DOHH2 (cell line): ENCODE measurements at regions not wholly inside any gene's neighbourhood (a gene's known extent, or its start where the extent isn't known, plus 50 kb on each side); places are given as distances from the start of the nearest gene placed in this dataset.
"Not testable (repeated sequence)": the region's sequence is repeated elsewhere in the genome, so short reads cannot be mapped to it uniquely, and the experiment has no call there.

Experiments
- H3F3A ChIP-seq: fragments of 200-600 bp; sonication (generic), shearing (Covaris generic); 2 replicates; pipeline ENCODE4 v1.6.0; 2016; ENCODE audit warnings: antibody characterized with exemption, mild to moderate bottlenecking; ENCODE audit not compliant: control insufficient read depth, insufficient read depth
- H3K27ac ChIP-seq: fragments of 200-600 bp; sonication (generic); 2 replicates; pipeline ENCODE4 v1.5.1; 2014; ENCODE audit warnings: low read depth, mild to moderate bottlenecking, low read length, moderate library complexity
- H3K27me3 ChIP-seq: fragments of 200-600 bp; sonication (generic); 2 replicates; pipeline ENCODE4 v1.6.1; 2014; ENCODE audit warnings: mild to moderate bottlenecking, low read length, mixed read lengths; ENCODE audit not compliant: control insufficient read depth
- H3K36me3 ChIP-seq: fragments of 200-600 bp; sonication (generic); 2 replicates; pipeline ENCODE4 v1.6.1; 2014; ENCODE audit warnings: mild to moderate bottlenecking, low read length, moderate library complexity, mixed read lengths; ENCODE audit not compliant: control insufficient read depth
- H3K4me1 ChIP-seq: fragments of 200-600 bp; sonication (generic); 2 replicates; pipeline ENCODE4 v1.6.1; 2014; ENCODE audit warnings: mild to moderate bottlenecking, low read length, mixed read lengths; ENCODE audit not compliant: control insufficient read depth
- H3K4me2 ChIP-seq: fragments of 200-600 bp; sonication (generic); 2 replicates; pipeline ENCODE4 v1.6.0; 2014; ENCODE audit warnings: mild to moderate bottlenecking, low read length, moderate library complexity
- H3K4me3 ChIP-seq: fragments of 200-600 bp; sonication (generic); 2 replicates; pipeline ENCODE4 v1.5.1; 2014; ENCODE audit warnings: mild to moderate bottlenecking, low read length, mixed read lengths
- H3K79me2 ChIP-seq: fragments of 200-600 bp; sonication (generic); 2 replicates; pipeline ENCODE4 v1.6.1; 2014; ENCODE audit warnings: mild to moderate bottlenecking, low read length, mixed read lengths; ENCODE audit not compliant: control insufficient read depth
- H3K9me2 ChIP-seq: fragments of 200-600 bp; sonication (generic); replicated peaks from 2 replicates; pipeline ENCODE4 v1.6.1; 2014; ENCODE audit warnings: mild to moderate bottlenecking, low read length, mixed read lengths; ENCODE audit not compliant: control insufficient read depth
- H3K9me3 ChIP-seq: fragments of 200-600 bp; sonication (generic); 2 replicates; pipeline ENCODE4 v1.6.1; 2014; ENCODE audit warnings: antibody characterized with exemption, low read length, mixed read lengths; ENCODE audit not compliant: control insufficient read depth, insufficient read depth
- H4K20me1 ChIP-seq: fragments of 200-600 bp; sonication (generic); 2 replicates; pipeline ENCODE4 v1.6.0; 2014; ENCODE audit warnings: low read depth, mild to moderate bottlenecking, antibody characterized with exemption, low read length, moderate library complexity; ENCODE audit not compliant: control insufficient read depth, insufficient read depth
- EZH2phosphoT487 ChIP-seq: fragments of 200-600 bp; sonication (generic); IDR thresholded peaks from 2 replicates; pipeline ENCODE4 v1.6.1; 2017; ENCODE audit warnings: borderline replicate concordance, mild to moderate bottlenecking, antibody characterized with exemption, low read length, moderate library complexity, mixed read lengths
- TF ChIP-seq, protein P1 (sequence below): fragments of 200-600 bp; sonication (generic); IDR thresholded peaks from one replicate; pipeline ENCODE4 v1.5.1; 2014; ENCODE audit warnings: antibody characterized with exemption, mild to moderate bottlenecking, low read depth, low read length; ENCODE audit not compliant: poor library complexity, severe bottlenecking

DNA sequence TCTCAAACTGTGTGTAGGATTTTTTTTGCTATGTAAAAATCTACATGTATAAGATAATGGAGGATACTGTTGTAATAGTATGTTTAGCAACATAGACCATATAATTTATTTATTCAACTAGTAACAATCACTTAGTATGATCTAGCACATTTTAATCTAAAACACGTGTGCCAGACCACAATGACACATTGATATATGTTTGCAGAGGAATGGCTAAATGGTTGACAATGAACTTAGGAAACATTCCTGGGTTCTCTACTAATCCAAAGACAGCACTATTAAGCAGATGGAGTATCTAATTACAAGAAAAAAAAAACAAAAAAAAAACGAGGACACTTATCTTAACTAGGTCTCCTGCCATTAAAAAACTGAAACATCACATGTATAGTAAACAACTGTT lies 261.7 kb upstream of the PAPPA start:
- Histone ChIP-seq H3K36me3 (no peaks in the 10 kb centered on the region), H3K4me3 (no peak overlapping the region), H3K4me2 (no peak overlapping the region), H3F3A (no peaks in the 10 kb centered on the region), H3K9me2 (no peaks in the 10 kb centered on the region), H4K20me1 (no peaks in the 10 kb centered on the region), H3K27me3 (no peaks in the 10 kb centered on the region), H3K4me1 (no peaks in the 10 kb centered on the region), H3K79me2 (no peaks in the 10 kb centered on the region), H3K27ac (no peak overlapping the region), H3K9me3 (no peaks in the 10 kb centered on the region)
- TF ChIP-seq EZH2phosphoT487: no peak
- TF ChIP-seq, protein P1, sequence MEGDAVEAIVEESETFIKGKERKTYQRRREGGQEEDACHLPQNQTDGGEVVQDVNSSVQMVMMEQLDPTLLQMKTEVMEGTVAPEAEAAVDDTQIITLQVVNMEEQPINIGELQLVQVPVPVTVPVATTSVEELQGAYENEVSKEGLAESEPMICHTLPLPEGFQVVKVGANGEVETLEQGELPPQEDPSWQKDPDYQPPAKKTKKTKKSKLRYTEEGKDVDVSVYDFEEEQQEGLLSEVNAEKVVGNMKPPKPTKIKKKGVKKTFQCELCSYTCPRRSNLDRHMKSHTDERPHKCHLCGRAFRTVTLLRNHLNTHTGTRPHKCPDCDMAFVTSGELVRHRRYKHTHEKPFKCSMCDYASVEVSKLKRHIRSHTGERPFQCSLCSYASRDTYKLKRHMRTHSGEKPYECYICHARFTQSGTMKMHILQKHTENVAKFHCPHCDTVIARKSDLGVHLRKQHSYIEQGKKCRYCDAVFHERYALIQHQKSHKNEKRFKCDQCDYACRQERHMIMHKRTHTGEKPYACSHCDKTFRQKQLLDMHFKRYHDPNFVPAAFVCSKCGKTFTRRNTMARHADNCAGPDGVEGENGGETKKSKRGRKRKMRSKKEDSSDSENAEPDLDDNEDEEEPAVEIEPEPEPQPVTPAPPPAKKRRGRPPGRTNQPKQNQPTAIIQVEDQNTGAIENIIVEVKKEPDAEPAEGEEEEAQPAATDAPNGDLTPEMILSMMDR: no peak

DNA sequence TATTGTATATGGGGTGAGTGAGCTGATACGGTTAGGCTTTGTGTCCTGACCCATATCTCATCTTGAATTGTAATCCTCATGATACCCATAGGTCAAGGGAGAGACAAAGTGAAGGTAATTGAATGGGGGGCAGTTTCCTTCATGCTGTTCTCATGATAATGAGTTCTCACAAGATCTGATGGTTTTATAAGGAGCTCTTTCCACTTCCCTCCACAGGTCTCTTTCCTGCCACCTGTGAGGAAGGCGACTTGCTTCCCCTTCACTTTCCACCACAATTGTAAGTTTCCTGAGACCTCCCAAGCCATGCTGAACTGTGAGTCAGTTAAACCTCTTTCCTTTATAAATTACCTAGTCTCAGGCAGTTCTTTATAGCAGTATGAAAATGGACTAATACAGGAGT lies 255.1 kb upstream of the PAPPA start:
- H3K27me3 ChIP-seq, H3K9me3 ChIP-seq, H3K4me3 ChIP-seq, H4K20me1 ChIP-seq, H3K27ac ChIP-seq, H3K36me3 ChIP-seq, H3F3A ChIP-seq, H3K9me2 ChIP-seq, H3K4me2 ChIP-seq, H3K79me2 ChIP-seq, H3K4me1 ChIP-seq: not testable (repeated sequence)

DNA sequence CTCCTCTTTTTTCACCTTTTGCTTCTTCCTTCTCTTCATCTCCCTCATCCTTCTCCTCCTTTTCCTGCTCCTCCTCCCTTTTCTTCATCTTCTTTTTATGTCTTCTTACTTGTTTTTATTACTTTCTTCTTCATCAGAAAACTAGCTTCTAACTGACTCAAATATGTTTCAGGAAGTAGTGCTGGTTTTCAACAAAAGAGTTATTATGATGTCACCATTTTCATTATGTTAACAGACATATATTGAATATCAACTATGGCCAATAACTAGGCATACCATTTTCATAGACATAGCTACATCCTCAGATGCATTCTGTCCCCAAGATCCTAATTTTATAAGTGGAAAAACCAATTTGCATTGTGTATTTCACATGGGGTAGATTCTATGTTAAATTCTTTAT lies 252.9 kb upstream of the PAPPA start:
- no peaks in the 10 kb centered on the region for H3K36me3 ChIP-seq
- H3F3A ChIP-seq: no peaks in the 10 kb centered on the region
- no peaks in the 10 kb centered on the region for H3K9me3 ChIP-seq
- no peaks in the 10 kb centered on the region for H4K20me1 ChIP-seq
- H3K27me3 ChIP-seq: no peaks in the 10 kb centered on the region
- no peaks in the 10 kb centered on the region for H3K4me1 ChIP-seq
- no peaks in the 10 kb centered on the region for H3K79me2 ChIP-seq
- H3K4me3 ChIP-seq: no peak overlapping the region
- H3K4me2 ChIP-seq: no peak overlapping the region
- TF ChIP-seq, protein P1: no peak
- no peak for TF ChIP-seq EZH2phosphoT487
- no peak overlapping the region for H3K27ac ChIP-seq
- no peaks in the 10 kb centered on the region for H3K9me2 ChIP-seq

DNA sequence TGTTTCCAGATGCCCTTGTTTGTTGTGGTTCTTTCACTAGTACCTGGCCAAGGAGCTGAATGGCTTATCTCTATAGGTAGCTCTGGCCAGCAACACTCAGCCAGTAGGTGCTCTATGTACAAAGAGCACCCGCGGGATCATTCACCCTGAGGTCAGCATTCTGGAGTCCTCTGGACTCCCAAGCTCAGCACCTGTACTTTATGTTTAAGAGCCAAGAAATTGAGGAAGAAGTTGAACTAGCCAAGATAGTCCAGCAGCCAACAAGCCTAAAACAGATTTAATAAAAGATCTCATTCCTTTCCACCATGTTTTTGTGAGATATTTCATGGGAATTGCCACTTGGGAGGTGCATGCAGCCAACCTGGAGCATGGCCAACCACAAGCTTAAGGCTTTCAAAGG lies 242.6 kb upstream of the PAPPA start:
- TF ChIP-seq, protein P1: no peak
- TF ChIP-seq EZH2phosphoT487: no peak

More for the DNA sequence above, 242.6 kb upstream of the PAPPA start:
- Histone ChIP-seq H3K27ac (no peak overlapping the region), H3K9me3 (no peaks in the 10 kb centered on the region), H3K9me2 (no peaks in the 10 kb centered on the region), H3F3A (no peaks in the 10 kb centered on the region), H3K27me3 (no peaks in the 10 kb centered on the region), H4K20me1 (no peaks in the 10 kb centered on the region), H3K4me2 (no peak overlapping the region), H3K36me3 (no peaks in the 10 kb centered on the region), H3K4me3 (no peak overlapping the region), H3K4me1 (no peaks in the 10 kb centered on the region), H3K79me2 (no peaks in the 10 kb centered on the region)
